Stomach smooth muscle (tissue), 2 donors: ENCODE measurements at regions not wholly inside any gene's neighbourhood (a gene's known extent, or its start where the extent isn't known, plus 50 kb on each side); places are given as distances from the start of the nearest gene placed in this dataset.

Experiments
- H3K27ac ChIP-seq: one replicate; pipeline ENCODE4 v1.7.0; 2013; ENCODE audit warnings: mild to moderate bottlenecking, low read length, inconsistent platforms
- H3K27me3 ChIP-seq, 2 donors: one replicate each; pipeline ENCODE4 v1.7.0; 2013; ENCODE audit warnings: low read length in 2 of 2; ENCODE audit not compliant: insufficient read depth in 2 of 2, control insufficient read depth in 1 of 2
- H3K36me3 ChIP-seq, 2 donors: one replicate each; pipeline ENCODE4 v1.7.0; 2013; ENCODE audit warnings: low read length in 2 of 2; ENCODE audit not compliant: control insufficient read depth in 2 of 2, insufficient read depth in 2 of 2
- H3K4me1 ChIP-seq: one replicate; pipeline ENCODE4 v1.7.0; 2013; ENCODE audit warnings: low read length; ENCODE audit not compliant: control insufficient read depth, insufficient read depth
- H3K4me3 ChIP-seq, 2 donors: one replicate each; pipeline ENCODE4 v1.7.0; 2013; ENCODE audit warnings: low read length in 2 of 2
- H3K9ac ChIP-seq, 2 donors: one replicate each; pipeline ENCODE4 v1.7.0; 2013; ENCODE audit warnings: low read length in 2 of 2, mild to moderate bottlenecking in 1 of 2
- H3K9me3 ChIP-seq, 2 donors: one replicate each; pipeline ENCODE4 v1.7.0; 2013; ENCODE audit warnings: low read length in 2 of 2; ENCODE audit not compliant: control insufficient read depth in 2 of 2
- donor health status: healthy.
- donor health status: Pancreatic carcinoma.

DNA sequence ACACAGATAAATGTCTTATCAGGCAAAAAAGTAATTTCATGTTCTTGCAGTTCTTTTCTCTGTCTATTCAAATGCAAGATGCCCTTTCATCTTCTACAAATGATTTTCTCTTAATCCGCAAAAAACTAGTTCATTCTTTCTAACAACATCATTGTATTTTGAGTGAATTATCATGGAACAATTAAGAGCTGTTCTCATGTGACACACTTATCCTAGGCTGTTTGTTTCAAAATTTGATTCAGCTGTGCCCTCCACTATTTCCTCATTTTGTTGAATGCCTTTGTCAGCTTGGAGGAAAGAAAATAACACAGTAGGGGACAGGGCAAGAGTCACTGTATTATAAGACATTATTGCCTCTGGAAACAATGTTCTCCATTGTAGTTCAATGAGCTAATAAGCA, 396.9 kb downstream of the KCTD12 start:
- H3K9ac ChIP-seq: no peak overlapping the region
- no peaks in the 10 kb centered on the region for H3K27me3 ChIP-seq
- H3K4me3 ChIP-seq: no peak overlapping the region
- H3K4me1 ChIP-seq: no peaks in the 10 kb centered on the region
- no peak overlapping the region for H3K27ac ChIP-seq
- no peaks in the 10 kb centered on the region for H3K36me3 ChIP-seq
- no peaks in the 10 kb centered on the region for H3K9me3 ChIP-seq

DNA sequence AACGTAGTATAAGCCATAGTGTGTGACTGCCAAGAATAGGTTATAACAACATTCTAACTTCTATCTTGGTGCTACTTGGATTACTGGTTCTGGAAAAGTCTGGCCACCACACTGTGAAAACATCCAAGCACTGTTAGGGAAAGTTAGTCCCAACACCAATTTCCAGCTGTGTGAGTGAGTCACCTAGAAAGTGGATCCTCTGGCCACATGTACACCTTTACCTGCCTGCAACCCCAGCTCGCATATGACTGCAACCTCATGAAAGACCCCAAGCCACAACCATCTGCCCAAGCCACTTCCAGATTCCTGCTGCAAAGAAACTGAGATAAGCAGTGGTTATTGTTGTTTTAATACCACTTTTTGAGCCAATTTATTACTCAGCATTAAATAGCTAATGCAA, 404.5 kb downstream of the KCTD12 start:
- no peak overlapping the region for H3K9ac ChIP-seq

DNA sequence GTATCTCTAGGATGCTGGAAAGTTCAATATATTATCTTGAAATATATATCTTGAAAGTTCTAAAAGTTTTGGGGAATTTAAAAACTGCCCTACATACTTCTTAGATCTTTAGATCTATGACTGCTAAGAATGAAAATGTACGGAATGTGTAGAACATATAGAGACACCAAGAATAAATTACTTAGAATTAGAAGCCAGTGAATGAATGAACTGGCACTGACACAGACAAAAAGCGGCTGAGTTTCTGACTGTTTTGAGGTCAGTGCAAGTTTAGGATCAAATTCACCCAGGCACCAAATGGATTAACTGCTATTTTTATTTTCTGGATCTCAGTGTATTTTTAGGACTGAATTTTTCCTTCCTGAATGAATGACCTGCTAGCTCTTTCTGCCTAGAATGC, 411.2 kb downstream of the KCTD12 start:
- Histone ChIP-seq H3K4me1 (no peaks in the 10 kb centered on the region), H3K4me3 (no peak overlapping the region), H3K36me3 (no peaks in the 10 kb centered on the region), H3K27ac (no peak overlapping the region), H3K9me3 (no peaks in the 10 kb centered on the region), H3K9ac (no peak overlapping the region), H3K27me3 (no peaks in the 10 kb centered on the region)

More for the DNA sequence above, 404.5 kb downstream of the KCTD12 start:
- Histone ChIP-seq H3K36me3 (no peaks in the 10 kb centered on the region), H3K27me3 (no peaks in the 10 kb centered on the region), H3K9me3 (no peaks in the 10 kb centered on the region), H3K4me1 (no peaks in the 10 kb centered on the region), H3K27ac (no peak overlapping the region), H3K4me3 (no peak overlapping the region)

DNA sequence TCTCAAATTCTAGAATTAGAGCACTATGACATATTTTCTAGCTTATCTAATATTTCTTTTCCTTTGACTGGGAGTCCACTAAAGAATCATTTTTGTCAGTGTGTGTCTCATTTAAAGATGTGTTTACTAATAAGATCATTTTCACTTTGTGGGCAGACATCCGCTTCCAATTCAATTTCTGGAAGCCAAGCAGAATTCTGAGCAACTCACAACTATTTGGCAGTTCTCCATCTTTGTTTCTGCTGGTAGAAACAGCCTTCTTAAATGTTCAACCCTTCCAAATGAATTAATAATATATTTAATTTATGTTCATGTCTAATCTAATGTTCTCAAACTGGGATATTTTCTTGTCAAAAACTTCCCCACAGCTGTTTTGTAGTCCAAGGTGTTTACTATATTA, 411.8 kb downstream of the KCTD12 start:
- Histone ChIP-seq H3K9me3 (no peaks in the 10 kb centered on the region), H3K27ac (no peak overlapping the region)

DNA sequence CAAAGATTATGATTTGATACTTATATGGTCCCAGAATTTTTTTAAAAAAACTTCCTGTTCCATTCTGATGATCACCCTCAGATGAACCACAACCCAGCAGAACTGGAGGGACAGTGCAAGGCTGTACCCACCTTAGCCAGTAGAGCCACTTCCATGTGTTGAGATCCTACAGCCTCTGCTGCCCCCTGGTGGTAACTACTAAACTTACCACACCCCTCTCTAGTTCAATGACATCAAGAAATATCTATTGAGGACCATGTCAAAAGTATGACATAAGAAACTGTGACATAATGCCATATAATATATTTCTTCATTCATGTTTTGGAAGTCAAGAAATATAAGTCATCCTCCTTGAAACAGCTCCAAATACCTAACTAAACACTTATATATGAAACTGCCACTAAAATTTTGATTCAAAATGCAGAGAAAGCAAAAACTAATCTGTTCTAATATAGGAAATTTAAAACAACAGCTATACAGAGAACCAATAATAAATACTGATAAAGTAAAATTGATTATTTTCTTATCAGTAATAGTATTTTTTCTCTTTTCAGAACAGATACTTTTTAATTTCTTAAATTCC, 412.6 kb downstream of the KCTD12 start:
- no peak overlapping the region for H3K4me3 ChIP-seq
- H3K9me3 ChIP-seq: no peaks in the 10 kb centered on the region
- no peak overlapping the region for H3K9ac ChIP-seq
- no peaks in the 10 kb centered on the region for H3K4me1 ChIP-seq
- no peaks in the 10 kb centered on the region for H3K36me3 ChIP-seq
- H3K27ac ChIP-seq: no peak overlapping the region
- no peaks in the 10 kb centered on the region for H3K27me3 ChIP-seq

More for the DNA sequence above, 411.8 kb downstream of the KCTD12 start:
- Histone ChIP-seq H3K4me3 (no peak overlapping the region), H3K4me1 (no peaks in the 10 kb centered on the region), H3K27me3 (no peaks in the 10 kb centered on the region), H3K9ac (no peak overlapping the region), H3K36me3 (no peaks in the 10 kb centered on the region)

DNA sequence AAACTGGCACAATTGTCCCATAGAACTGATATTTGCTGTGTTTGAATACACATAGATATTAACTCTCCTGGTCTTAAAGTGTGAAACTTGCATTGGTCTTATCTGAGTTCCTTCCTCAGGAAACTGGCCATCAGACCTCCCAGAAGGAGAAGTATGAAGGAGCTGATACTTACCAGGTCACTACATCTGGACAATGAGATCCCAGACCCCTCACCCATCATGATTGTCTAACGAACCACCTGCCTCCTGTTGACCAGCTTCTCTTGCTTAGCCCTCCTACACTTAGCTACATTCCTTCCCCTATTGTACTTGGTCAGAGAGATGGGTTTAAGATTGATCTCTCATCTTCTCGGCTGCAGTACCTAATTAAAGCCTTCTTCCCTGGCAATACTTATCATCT, 413.3 kb downstream of the KCTD12 start:
- H3K36me3 ChIP-seq: no peaks in the 10 kb centered on the region
- no peak overlapping the region for H3K27ac ChIP-seq
- no peak overlapping the region for H3K9ac ChIP-seq

DNA sequence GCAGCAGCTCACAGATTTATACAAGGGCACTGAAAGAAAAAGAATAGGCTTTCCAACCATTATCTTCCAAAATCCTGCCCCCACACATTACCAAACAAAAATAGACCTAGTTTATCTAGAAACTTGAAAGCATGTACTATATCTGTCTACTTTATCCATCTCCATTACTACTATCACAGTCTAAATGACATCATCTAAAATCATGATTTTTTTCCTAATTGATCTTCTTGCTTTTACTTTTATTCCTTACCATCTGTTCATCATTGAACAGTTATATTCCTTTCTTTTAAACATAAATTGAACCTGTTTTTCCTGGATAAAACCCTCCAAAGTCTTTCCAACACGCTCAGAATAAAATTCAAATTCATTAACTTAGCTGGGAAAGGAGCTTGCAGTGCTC, 414.7 kb downstream of the KCTD12 start:
- H3K27me3 ChIP-seq: no peaks in the 10 kb centered on the region
- H3K27ac ChIP-seq: no peak overlapping the region
- no peaks in the 10 kb centered on the region for H3K36me3 ChIP-seq
- no peaks in the 10 kb centered on the region for H3K9me3 ChIP-seq
- H3K4me1 ChIP-seq: no peaks in the 10 kb centered on the region
- no peak overlapping the region for H3K9ac ChIP-seq
- H3K4me3 ChIP-seq: no peak overlapping the region

More for the DNA sequence above, 413.3 kb downstream of the KCTD12 start:
- Histone ChIP-seq H3K9me3 (no peaks in the 10 kb centered on the region), H3K4me1 (no peaks in the 10 kb centered on the region), H3K4me3 (no peak overlapping the region), H3K27me3 (no peaks in the 10 kb centered on the region)

DNA sequence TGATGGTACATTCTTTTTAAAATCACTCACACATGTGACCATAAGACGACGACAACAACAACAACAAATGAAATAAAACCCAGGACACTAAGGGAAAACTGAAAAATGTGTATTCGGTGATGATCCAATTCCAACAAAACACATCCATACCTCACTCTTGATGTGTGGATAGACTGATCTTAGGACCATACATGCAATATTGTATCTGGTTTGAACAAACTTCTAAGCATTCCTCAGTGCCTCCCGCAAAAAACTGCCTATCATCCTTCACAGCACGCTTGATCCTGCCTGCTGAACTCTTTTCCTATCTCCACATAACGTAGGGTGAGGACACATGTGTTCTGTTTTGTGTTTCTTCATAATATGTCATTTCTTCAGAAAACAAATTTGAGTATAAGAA, 415.2 kb downstream of the KCTD12 start:
- H3K27ac ChIP-seq: no peak overlapping the region

DNA sequence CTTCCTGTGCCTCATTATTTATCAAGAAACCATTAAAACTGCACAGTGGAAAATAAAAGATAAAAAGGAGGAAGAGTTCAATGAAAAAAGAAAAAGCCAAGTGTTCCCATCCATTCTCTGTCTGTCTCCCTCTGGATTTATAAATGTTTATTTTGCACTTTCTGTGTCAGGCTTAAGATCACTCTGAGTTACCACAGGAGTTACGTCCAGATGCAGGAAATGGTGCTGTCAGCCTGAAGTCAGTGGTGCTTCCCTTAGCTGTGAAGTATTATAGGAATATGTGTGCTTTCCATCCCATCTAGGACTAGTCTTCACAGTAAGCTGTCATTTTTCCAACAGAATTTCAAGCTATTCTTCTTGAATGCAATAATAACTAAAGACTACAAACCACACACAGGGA, 420.2 kb downstream of the KCTD12 start:
- Histone ChIP-seq H3K36me3 (no peaks in the 10 kb centered on the region), H3K4me3 (no peak overlapping the region), H3K4me1 (no peaks in the 10 kb centered on the region), H3K9me3 (no peaks in the 10 kb centered on the region), H3K9ac (no peak overlapping the region), H3K27me3 (no peaks in the 10 kb centered on the region), H3K27ac (no peak overlapping the region)

More for the DNA sequence above, 415.2 kb downstream of the KCTD12 start:
- H3K9ac ChIP-seq: no peak overlapping the region
- H3K4me3 ChIP-seq: no peak overlapping the region
- H3K36me3 ChIP-seq: no peaks in the 10 kb centered on the region
- H3K27me3 ChIP-seq: no peaks in the 10 kb centered on the region
- H3K9me3 ChIP-seq: no peaks in the 10 kb centered on the region
- no peaks in the 10 kb centered on the region for H3K4me1 ChIP-seq

DNA sequence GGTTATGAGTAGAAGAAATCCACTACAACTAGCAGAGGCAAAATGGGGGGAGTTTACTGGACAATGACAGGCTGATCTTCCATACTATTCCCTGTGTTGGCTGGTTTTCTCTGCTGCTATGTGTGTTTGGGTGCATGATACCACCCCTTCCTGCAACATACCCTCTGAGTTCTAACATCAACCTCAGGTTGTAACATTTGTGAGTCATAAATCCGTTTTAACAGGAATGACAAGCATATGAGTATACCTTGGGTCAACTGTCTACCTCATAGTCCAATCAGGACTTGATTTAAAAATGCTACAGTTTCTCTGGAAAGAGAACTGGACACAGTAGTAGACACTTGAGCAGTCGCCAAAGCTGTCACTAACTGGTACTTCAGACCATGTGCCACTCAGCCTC, 422.9 kb downstream of the KCTD12 start:
- Histone ChIP-seq H3K27ac (no peak overlapping the region), H3K27me3 (no peaks in the 10 kb centered on the region), H3K4me1 (no peaks in the 10 kb centered on the region), H3K36me3 (no peaks in the 10 kb centered on the region), H3K4me3 (no peak overlapping the region), H3K9me3 (no peaks in the 10 kb centered on the region), H3K9ac (no peak overlapping the region)

DNA sequence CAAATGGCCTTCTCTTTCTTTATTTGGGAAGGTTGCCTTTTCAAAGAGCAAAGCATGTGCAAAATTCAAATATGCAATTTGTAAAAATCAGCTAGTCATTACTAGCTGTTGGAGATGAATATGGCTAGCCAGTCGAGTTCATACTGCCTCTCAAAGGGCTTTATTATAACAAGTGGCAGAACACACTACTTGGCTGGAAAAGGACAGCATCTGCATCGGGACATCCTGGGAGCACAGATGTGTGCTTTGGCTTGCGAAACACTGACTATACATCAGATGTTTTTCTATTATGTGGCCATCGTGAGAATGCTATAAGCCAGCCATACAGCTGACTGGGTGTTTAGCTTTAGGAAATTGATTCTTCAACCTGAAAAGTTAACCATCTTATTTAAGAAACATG, 424.2 kb downstream of the KCTD12 start:
- H3K4me1 ChIP-seq: no peaks in the 10 kb centered on the region
- H3K9me3 ChIP-seq: no peaks in the 10 kb centered on the region
- no peaks in the 10 kb centered on the region for H3K27me3 ChIP-seq
- H3K36me3 ChIP-seq: no peaks in the 10 kb centered on the region
- H3K27ac ChIP-seq: no peak overlapping the region
- H3K9ac ChIP-seq: no peak overlapping the region
- H3K4me3 ChIP-seq: no peak overlapping the region
